ENCODE measurements at regions not wholly inside any gene's neighbourhood (a gene's known extent, or its start where the extent isn't known, plus 50 kb on each side); places are given as distances from the start of the nearest gene placed in this dataset.

DNA sequence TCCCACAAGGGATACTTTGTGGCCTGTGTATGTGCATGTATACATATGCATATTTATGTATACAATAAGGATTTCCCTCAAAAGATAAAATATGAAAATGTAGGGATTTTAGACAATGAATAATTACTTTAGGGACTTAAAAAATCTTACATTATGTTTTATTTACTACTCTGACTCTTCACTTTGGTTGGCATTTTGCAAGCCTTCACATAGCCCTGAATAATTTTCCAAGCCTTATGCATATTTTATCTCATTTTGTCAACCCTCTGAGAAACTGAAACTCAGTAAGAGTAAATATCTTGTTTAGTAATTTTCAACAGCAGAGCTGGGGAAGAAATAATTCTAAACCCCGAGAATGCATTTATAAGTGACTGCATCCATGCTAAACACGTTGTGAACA is 153.0 kb upstream of the SLC24A2 start:
- TF ChIP-seq CTCF (IDR thresholded peaks at IDR 0.05; ENCODE audit: unreplicated experiment), result no peak
- H3K9me3 Mint-ChIP-seq (ENCODE audit: low read depth, unreplicated experiment), result no peaks in the 10 kb centered on the region
- H3K27ac Mint-ChIP-seq (ENCODE audit: unreplicated experiment), result no peak overlapping the region
- H3K4me1 Mint-ChIP-seq (ENCODE audit: low read depth, unreplicated experiment), result no peaks in the 10 kb centered on the region
- no peak overlapping the region for H3K4me3 Mint-ChIP-seq (ENCODE audit: low read depth, unreplicated experiment)
- CTCF ChIA-PET, result no interaction called here
- peaks cover 24% of the 10 kb centered on the region for H3K27me3 Mint-ChIP-seq (ENCODE audit: unreplicated experiment)
- intact Hi-C loops (cut with micrococcal nuclease; ENCODE audit: unreplicated experiment), result no loop called here
- no TSS peak for BruUV-seq (replicated peaks)
- DNase-seq, result no peak
- no peaks in the 10 kb centered on the region for H3K36me3 Mint-ChIP-seq (ENCODE audit: insufficient read depth, unreplicated experiment)

DNA sequence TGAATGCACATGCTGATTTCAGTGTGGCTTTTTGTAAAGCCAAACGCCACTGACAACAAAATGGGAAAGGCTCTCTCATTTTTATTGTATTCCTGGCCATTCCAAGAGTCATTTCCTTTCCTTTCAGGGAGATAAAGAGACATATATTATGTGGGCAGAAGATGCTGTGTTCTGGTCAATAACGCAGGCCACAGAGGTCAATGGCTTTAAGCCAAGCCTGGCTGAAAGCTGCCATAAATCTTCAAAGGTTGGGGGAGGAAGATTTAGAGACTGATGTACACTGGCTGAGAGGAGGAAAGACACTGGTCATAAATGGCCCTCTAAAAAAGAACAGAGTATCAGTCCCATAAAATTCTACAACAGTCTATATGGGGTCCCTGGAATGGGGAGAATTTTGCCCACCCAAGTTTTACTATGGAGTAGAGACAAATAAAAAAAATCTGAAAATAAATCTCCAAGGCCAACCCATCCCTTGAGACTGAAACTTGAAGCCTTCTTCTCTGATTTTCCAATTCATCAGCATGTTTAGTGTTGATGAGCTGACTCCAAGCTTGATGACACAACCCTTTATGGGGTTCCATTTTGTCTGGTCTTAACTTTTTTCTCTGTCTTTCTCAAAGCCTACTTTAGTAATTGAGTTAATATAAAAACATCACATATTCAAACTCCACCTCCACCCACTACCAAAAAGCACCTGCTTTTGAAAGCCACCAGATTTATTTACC is 152.1 kb upstream of the SLC24A2 start:
- Mint-ChIP-seq H3K9me3 (ENCODE audit: low read depth, unreplicated experiment) (no peaks in the 10 kb centered on the region), H3K36me3 (ENCODE audit: insufficient read depth, unreplicated experiment) (no peaks in the 10 kb centered on the region), H3K4me3 (ENCODE audit: low read depth, unreplicated experiment) (no peak overlapping the region), H3K27ac (ENCODE audit: unreplicated experiment) (no peak overlapping the region), H3K27me3 (ENCODE audit: unreplicated experiment) (peaks cover 20% of the 10 kb centered on the region), H3K4me1 (ENCODE audit: low read depth, unreplicated experiment) (no peaks in the 10 kb centered on the region)
- CTCF ChIA-PET, result no interaction called here
- no peak for DNase-seq
- intact Hi-C loops (cut with micrococcal nuclease; ENCODE audit: unreplicated experiment), result no loop called here
- BruUV-seq (replicated peaks), result no TSS peak
- TF ChIP-seq CTCF (IDR thresholded peaks at IDR 0.05; ENCODE audit: unreplicated experiment), result no peak

DNA sequence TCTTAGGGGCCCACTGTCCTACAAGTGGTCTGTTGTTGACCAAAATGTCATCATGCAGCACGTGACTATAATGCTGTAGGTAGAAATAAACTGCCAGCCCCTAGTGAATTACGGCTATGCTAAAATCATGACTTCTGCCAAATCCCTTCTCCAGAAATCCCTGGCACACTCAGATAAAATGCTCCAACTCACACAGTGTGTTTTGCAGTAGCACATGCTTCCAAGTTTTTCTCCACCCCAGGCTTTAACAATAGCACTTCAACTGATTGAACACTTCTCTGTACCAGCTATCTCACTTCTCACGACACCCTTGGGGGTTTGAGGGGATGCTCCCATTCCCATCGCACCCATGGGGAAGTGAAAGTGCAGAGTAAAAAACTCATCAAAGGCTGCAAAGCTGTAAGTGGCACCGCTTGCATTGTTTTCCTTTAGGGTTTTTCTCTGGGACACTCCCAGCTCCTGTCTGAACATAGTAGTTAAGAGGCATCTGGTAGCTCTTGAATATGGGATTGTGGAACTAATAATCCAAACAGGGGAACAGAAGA is 151.0 kb upstream of the SLC24A2 start:
- no TSS peak for BruUV-seq (replicated peaks)
- H3K4me1 Mint-ChIP-seq (ENCODE audit: low read depth, unreplicated experiment), result no peaks in the 10 kb centered on the region
- no peak overlapping the region for H3K27ac Mint-ChIP-seq (ENCODE audit: unreplicated experiment)
- H3K9me3 Mint-ChIP-seq (ENCODE audit: low read depth, unreplicated experiment), result no peaks in the 10 kb centered on the region
- H3K4me3 Mint-ChIP-seq (ENCODE audit: low read depth, unreplicated experiment), result no peak overlapping the region
- intact Hi-C loops (cut with micrococcal nuclease; ENCODE audit: unreplicated experiment), result no loop called here
- CTCF ChIA-PET, result no interaction called here
- H3K27me3 Mint-ChIP-seq (ENCODE audit: unreplicated experiment), result peaks cover 12% of the 10 kb centered on the region
- no peak for DNase-seq
- no peak for TF ChIP-seq CTCF (IDR thresholded peaks at IDR 0.05; ENCODE audit: unreplicated experiment)
- H3K36me3 Mint-ChIP-seq (ENCODE audit: insufficient read depth, unreplicated experiment), result no peaks in the 10 kb centered on the region

DNA sequence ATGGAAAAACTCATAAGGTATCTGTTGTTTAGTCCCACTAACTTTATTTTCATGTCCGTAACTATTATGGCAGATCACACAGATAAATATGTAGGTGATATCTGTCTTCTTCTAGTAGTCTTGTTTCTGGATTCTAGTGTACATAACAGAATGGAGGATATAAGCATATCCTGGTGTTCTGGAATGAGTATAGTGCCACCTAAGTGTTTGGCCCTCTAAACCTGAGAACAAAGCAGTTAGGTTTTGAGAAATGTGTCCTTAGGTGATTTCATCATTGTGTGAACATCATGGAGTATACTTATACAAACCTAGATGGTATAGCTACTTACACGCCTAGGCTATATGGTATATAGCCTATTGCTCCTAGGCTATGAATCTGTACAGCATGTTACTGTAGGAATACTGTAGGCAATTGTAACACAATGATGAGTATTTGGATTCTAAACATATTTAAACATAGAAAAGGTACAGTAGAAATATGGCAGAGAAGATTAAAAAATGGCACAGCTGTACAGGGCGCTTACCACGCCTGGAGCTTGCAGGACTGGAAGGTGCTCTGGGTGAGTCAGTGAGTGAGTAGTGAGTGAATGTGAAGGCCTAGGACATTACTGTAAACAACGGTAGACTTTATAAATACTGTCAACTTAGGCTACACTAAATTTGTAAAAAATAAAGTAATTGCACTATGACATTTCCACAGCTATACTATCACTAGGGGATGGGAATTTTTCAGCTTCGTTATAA is 150.3 kb upstream of the SLC24A2 start:
- CTCF ChIA-PET, result no interaction called here
- TF ChIP-seq CTCF (IDR thresholded peaks at IDR 0.05; ENCODE audit: unreplicated experiment), result no peak
- Mint-ChIP-seq H3K4me3 (ENCODE audit: low read depth, unreplicated experiment) (no peak overlapping the region), H3K27ac (ENCODE audit: unreplicated experiment) (no peak overlapping the region), H3K4me1 (ENCODE audit: low read depth, unreplicated experiment) (no peaks in the 10 kb centered on the region), H3K9me3 (ENCODE audit: low read depth, unreplicated experiment) (no peaks in the 10 kb centered on the region), H3K27me3 (ENCODE audit: unreplicated experiment) (peaks cover 6% of the 10 kb centered on the region), H3K36me3 (ENCODE audit: insufficient read depth, unreplicated experiment) (peaks cover 4% of the 10 kb centered on the region)
- intact Hi-C loops (cut with micrococcal nuclease; ENCODE audit: unreplicated experiment), result no loop called here
- BruUV-seq (replicated peaks), result no TSS peak
- no peak for DNase-seq
